Body of pancreas (tissue), 4 donors: ENCODE measurements at regions not wholly inside any gene's neighbourhood (a gene's known extent, or its start where the extent isn't known, plus 50 kb on each side); places are given as distances from the start of the nearest gene placed in this dataset.

ENCODE experiments used
- CTCF ChIP-seq, 7 experiments: fragments of 450-650 bp in 4 of 7; fragments of 200-600 bp in 3 of 7; sonication (generic) in 3 of 7; IDR thresholded peaks; one replicate each; pipeline ENCODE4 v1.5.1; 2016 to 2019; ENCODE audit warnings: antibody characterized with exemption in 7 of 7
- POLR2A ChIP-seq, 3 donors: fragments of 450-650 bp; IDR thresholded peaks; one replicate each; pipeline ENCODE4 v1.6.1; 2016; ENCODE audit warnings: antibody characterized with exemption in 3 of 3, mild to moderate bottlenecking in 2 of 3

GRCh38 chr20:40826699-40827098, 137.7 kb upstream of the MAFB start:
- TF ChIP-seq CTCF (IDR thresholded peaks at IDR 0.05) (no peak), POLR2A (IDR thresholded peaks at IDR 0.05) (no peak)
